ENCODE measurements at regions not wholly inside any gene's neighbourhood (a gene's known extent, or its start where the extent isn't known, plus 50 kb on each side); places are given as distances from the start of the nearest gene placed in this dataset.

GRCh38 chrX:125398959-125399440 is 79.3 kb downstream of the TEX13C start (continued):
- 0 out of 2 replicates have a peak, but pooled peaks have one; percentile 11 for TF ChIP-seq ZNF449 (CRISPR knock-in tag; IDR thresholded peaks at IDR 0.05)
- TF ChIP-seq FOXJ2 (tag; IDR thresholded peaks at IDR 0.05): 0 out of 2 replicates have a peak, but pooled peaks have one; percentile 50
- TF ChIP-seq ZNF175 (CRISPR knock-in tag; IDR thresholded peaks at IDR 0.05; ENCODE audit: low read depth): peak; percentile 88
- TF ChIP-seq NUFIP1 (IDR thresholded peaks at IDR 0.05; ENCODE audit: partially characterized antibody): no peak
- peak; percentile 93 for TF ChIP-seq EP300 (IDR thresholded peaks at IDR 0.05; ENCODE audit: low read length)
- no peak for TF ChIP-seq U2AF1 (optimal IDR thresholded peaks at IDR 0.05; ENCODE audit: low read depth, low read length)
- TF ChIP-seq ZBTB33 (CRISPR knock-in tag; IDR thresholded peaks at IDR 0.05): no peak
- no peak for TF ChIP-seq PKNOX1 (IDR thresholded peaks at IDR 0.05)
- TF ChIP-seq TFAP4 (CRISPR knock-in tag; IDR thresholded peaks at IDR 0.05; ENCODE audit: borderline replicate concordance): no peak
- TF ChIP-seq JUND (IDR thresholded peaks at IDR 0.05; ENCODE audit: borderline replicate concordance, low read depth, low read length): no peak
- peak; percentile 48; the same call in 1 of the 3 replicates for TF ChIP-seq JUND (tag; IDR thresholded peaks at IDR 0.05; ENCODE audit: borderline replicate concordance, low read depth, low read length)
- TF ChIP-seq TCF7 (IDR thresholded peaks at IDR 0.05; ENCODE audit: borderline replicate concordance): peak; percentile 57; the same call in 1 of the 2 replicates
- no peak for TF ChIP-seq POLR3G (IDR thresholded peaks at IDR 0.05; ENCODE audit: extremely low read depth, insufficient read length, insufficient replicate concordance)
- TF ChIP-seq SMAD4 (CRISPR knock-in tag; conservative IDR thresholded peaks at IDR 0.05): peak; percentile 70; the same call in 1 of the 2 replicates
- no peak for TF ChIP-seq E2F8 (IDR thresholded peaks at IDR 0.05; ENCODE audit: low read depth, partially characterized antibody)
- 0 out of 2 replicates have a peak, but pooled peaks have one; percentile 36 for TF ChIP-seq PTRF (tag; IDR thresholded peaks at IDR 0.05)
- TF ChIP-seq BRCA1 (IDR thresholded peaks at IDR 0.05): no peak
- TF ChIP-seq BRCA1 (CRISPR knock-in tag; IDR thresholded peaks at IDR 0.05): no peak
- TF ChIP-seq MTA3 (IDR thresholded peaks at IDR 0.05; ENCODE audit: borderline replicate concordance): 0 out of 2 replicates have a peak, but pooled peaks have one; percentile 27
- TF ChIP-seq NEUROD1 (IDR thresholded peaks at IDR 0.05; ENCODE audit: borderline replicate concordance, low read depth, low read length, partially characterized antibody): peak; percentile 61
- peak; percentile 51; the same call in 1 of the 2 replicates for TF ChIP-seq MBD2 (IDR thresholded peaks at IDR 0.05; ENCODE audit: borderline replicate concordance, low read depth)
